ENCODE measurements at regions not wholly inside any gene's neighbourhood (a gene's known extent, or its start where the extent isn't known, plus 50 kb on each side); places are given as distances from the start of the nearest gene placed in this dataset.

GRCh38 chr2:6446938-6447608, 418.6 kb downstream of the CMPK2 start:
- H3K36me3 ChIP-seq (ENCODE audit: insufficient read depth, low read length) = no peaks in the 10 kb centered on the region
- H3K79me2 ChIP-seq (ENCODE audit: insufficient read depth, low read length) = no peaks in the 10 kb centered on the region
- H3K4me1 ChIP-seq (ENCODE audit: insufficient read depth, low read length) = no peaks in the 10 kb centered on the region
- DNase-seq (no peak), ATAC-seq (ENCODE audit: insufficient read depth, low read depth) (no peak)
- no peak overlapping the region for H3K27ac ChIP-seq (ENCODE audit: low read length)
- H3K9ac ChIP-seq (ENCODE audit: low read depth, low read length) = no peak overlapping the region
- no peak overlapping the region for H3K4me2 ChIP-seq (ENCODE audit: insufficient read depth, low read length)
- no peak overlapping the region for H3K4me3 ChIP-seq (ENCODE audit: low read depth in 1 of 2, low read length in 2 of 2)
- H2AFZ ChIP-seq (ENCODE audit: low read depth, low read length) = no peak overlapping the region
- no peak for TF ChIP-seq EZH2 (IDR thresholded peaks at IDR 0.05; ENCODE audit: borderline replicate concordance, low read depth, low read length, severe bottlenecking)
- no peak for TF ChIP-seq CTCF (IDR thresholded peaks at IDR 0.05; ENCODE audit: borderline replicate concordance, extremely low read depth, low read length, poor library complexity, severe bottlenecking)
- H3K9me3 ChIP-seq (ENCODE audit: insufficient read depth, low read length, severe bottlenecking) = no peaks in the 10 kb centered on the region
- no peaks in the 10 kb centered on the region for H3K27me3 ChIP-seq (ENCODE audit: insufficient read depth, low read length, poor library complexity)
- no peaks in the 10 kb centered on the region for H4K20me1 ChIP-seq (ENCODE audit: insufficient read depth, low read length)

DNA sequence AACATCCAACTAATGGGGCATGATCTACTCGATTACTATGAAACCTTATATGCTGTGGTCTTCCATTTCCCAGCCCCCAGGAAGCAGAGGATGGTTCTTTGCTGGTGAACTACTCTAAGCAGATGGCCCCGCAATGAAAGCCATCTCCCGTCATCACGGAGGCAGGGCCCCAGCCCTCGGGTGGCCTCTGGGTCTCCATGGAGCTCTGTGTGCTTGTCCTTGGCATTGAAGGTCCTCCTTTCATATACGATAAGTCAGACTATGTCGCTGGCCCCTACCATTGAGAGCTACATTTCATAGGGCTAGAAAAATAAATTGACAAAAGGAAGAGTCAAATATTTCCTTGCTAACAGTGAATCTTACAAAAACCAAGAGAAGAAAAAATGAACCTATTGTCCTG, 416.8 kb downstream of the CMPK2 start:
- DNase-seq (no peak), ATAC-seq (ENCODE audit: insufficient read depth, low read depth) (no peak)
- no peaks in the 10 kb centered on the region for H3K9me3 ChIP-seq (ENCODE audit: insufficient read depth, low read length, severe bottlenecking)
- TF ChIP-seq EZH2 (IDR thresholded peaks at IDR 0.05; ENCODE audit: borderline replicate concordance, low read depth, low read length, severe bottlenecking) (no peak), CTCF (IDR thresholded peaks at IDR 0.05; ENCODE audit: borderline replicate concordance, extremely low read depth, low read length, poor library complexity, severe bottlenecking) (no peak)
- no peaks in the 10 kb centered on the region for H3K79me2 ChIP-seq (ENCODE audit: insufficient read depth, low read length)
- no peak overlapping the region for H3K4me3 ChIP-seq (ENCODE audit: low read depth in 1 of 2, low read length in 2 of 2)
- no peaks in the 10 kb centered on the region for H3K27me3 ChIP-seq (ENCODE audit: insufficient read depth, low read length, poor library complexity)
- H3K27ac ChIP-seq (ENCODE audit: low read length) = no peak overlapping the region
- H3K36me3 ChIP-seq (ENCODE audit: insufficient read depth, low read length) = no peaks in the 10 kb centered on the region
- no peaks in the 10 kb centered on the region for H4K20me1 ChIP-seq (ENCODE audit: insufficient read depth, low read length)
- H2AFZ ChIP-seq (ENCODE audit: low read depth, low read length) = no peak overlapping the region
- no peaks in the 10 kb centered on the region for H3K4me1 ChIP-seq (ENCODE audit: insufficient read depth, low read length)
- H3K9ac ChIP-seq (ENCODE audit: low read depth, low read length) = no peak overlapping the region
- no peak overlapping the region for H3K4me2 ChIP-seq (ENCODE audit: insufficient read depth, low read length)

- DNase-seq = no peak
Observed at GRCh38 chr2:6449343-6449742, 416.4 kb downstream of the CMPK2 start.

More at GRCh38 chr2:6449343-6449742, 416.4 kb downstream of the CMPK2 start:
- Histone ChIP-seq H3K4me1 (ENCODE audit: insufficient read depth, low read length) (no peaks in the 10 kb centered on the region), H3K4me3 (ENCODE audit: low read depth in 1 of 2, low read length in 2 of 2) (no peak overlapping the region), H3K27me3 (ENCODE audit: insufficient read depth, low read length, poor library complexity) (no peaks in the 10 kb centered on the region), H3K36me3 (ENCODE audit: insufficient read depth, low read length) (no peaks in the 10 kb centered on the region), H3K79me2 (ENCODE audit: insufficient read depth, low read length) (no peaks in the 10 kb centered on the region), H3K27ac (ENCODE audit: low read length) (no peak overlapping the region), H4K20me1 (ENCODE audit: insufficient read depth, low read length) (no peaks in the 10 kb centered on the region), H3K4me2 (ENCODE audit: insufficient read depth, low read length) (no peak overlapping the region), H3K9me3 (ENCODE audit: insufficient read depth, low read length, severe bottlenecking) (no peaks in the 10 kb centered on the region), H3K9ac (ENCODE audit: low read depth, low read length) (no peak overlapping the region), H2AFZ (ENCODE audit: low read depth, low read length) (no peak overlapping the region)
- ATAC-seq (ENCODE audit: insufficient read depth, low read depth) = no peak
- TF ChIP-seq CTCF (IDR thresholded peaks at IDR 0.05; ENCODE audit: borderline replicate concordance, extremely low read depth, low read length, poor library complexity, severe bottlenecking) (no peak), EZH2 (IDR thresholded peaks at IDR 0.05; ENCODE audit: borderline replicate concordance, low read depth, low read length, severe bottlenecking) (no peak)
